Lower leg skin (tissue), 4 donors: ENCODE measurements at regions not wholly inside any gene's neighbourhood (a gene's known extent, or its start where the extent isn't known, plus 50 kb on each side); places are given as distances from the start of the nearest gene placed in this dataset.

Experiments used
- DNase-seq, 2 donors: peaks; one replicate each; pipeline ENCODE4 v3.0.0-alpha.2; 2019; ENCODE audit warnings: low spot score in 2 of 2
- H3K4me3 ChIP-seq: fragments of 200-600 bp; sonication (generic); 2 replicates; pipeline ENCODE4 v1.5.1; 2017; ENCODE audit warnings: mild to moderate bottlenecking, low read depth; ENCODE audit not compliant: poor library complexity, severe bottlenecking
- CTCF ChIP-seq, 3 donors: fragments of 450-650 bp; IDR thresholded peaks; one replicate each; pipeline ENCODE4 v1.5.1; 2016; ENCODE audit warnings: antibody characterized with exemption in 3 of 3, mild to moderate bottlenecking in 3 of 3, moderate library complexity in 2 of 3
- POLR2A ChIP-seq, 2 donors: fragments of 450-650 bp; IDR thresholded peaks; one replicate each; pipeline ENCODE4 v1.6.1; 2016 to 2017; ENCODE audit warnings: antibody characterized with exemption in 2 of 2, mild to moderate bottlenecking in 1 of 2, moderate library complexity in 1 of 2
- WGBS, 2 donors: methylation state at CpG; one replicate each; pipeline ENCODE4 v1.1.5; 2018; 5-methylcytosine and 5-hydroxymethylcytosine counted together
- intact Hi-C: fragments of 100-400 bp; cut with DNase I; formaldehyde crosslinking; loops from one replicate; pipeline ENCODE4 v1.15.0; 2023; ENCODE audit warnings: low total_unique reads

GRCh38 chr14:27013678-27014077 lies 415.8 kb upstream of the NOVA1 start:
- no peak for DNase-seq
- WGBS, 2 donors: 84 to 88% methylated on average over 4 of the region's 4 CpGs
- TF ChIP-seq POLR2A (IDR thresholded peaks at IDR 0.05) (no peak), CTCF (IDR thresholded peaks at IDR 0.05) (no peak)
- intact Hi-C loops: no loop called here
- H3K4me3 ChIP-seq: no peak overlapping the region

DNA sequence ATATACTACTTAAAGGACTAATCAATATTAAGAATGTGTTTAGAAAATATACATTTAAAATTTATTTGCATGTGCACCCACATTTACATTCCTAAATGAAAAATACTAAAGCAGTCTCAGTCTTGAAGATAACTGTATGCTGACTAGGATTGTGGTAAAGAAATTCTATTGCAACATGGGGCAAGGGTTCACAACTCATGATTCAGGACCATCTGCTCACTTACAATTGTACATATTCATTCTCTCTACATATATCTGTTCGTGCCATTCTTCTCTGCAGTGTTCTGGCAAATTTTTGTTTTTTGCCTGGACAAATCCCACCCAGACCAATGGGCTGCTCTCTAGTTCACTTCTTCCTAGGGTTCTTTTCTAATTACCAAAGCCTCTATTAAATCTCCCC lies 417.2 kb upstream of the NOVA1 start:
- no peak for DNase-seq
- intact Hi-C loops: no loop called here
- TF ChIP-seq CTCF (IDR thresholded peaks at IDR 0.05) (no peak), POLR2A (IDR thresholded peaks at IDR 0.05) (no peak)
- 80 to 85% methylated on average over 1 of the region's 1 CpG for WGBS, 2 donors
- H3K4me3 ChIP-seq: no peak overlapping the region

- no peak for DNase-seq
- 100% methylated on average over 1 of the region's 1 CpG for WGBS, 2 donors
- TF ChIP-seq POLR2A (IDR thresholded peaks at IDR 0.05) (no peak), CTCF (IDR thresholded peaks at IDR 0.05) (no peak)
- intact Hi-C loops: no loop called here
- H3K4me3 ChIP-seq: no peak overlapping the region
Observed at GRCh38 chr14:27025648-27026047, 427.8 kb upstream of the NOVA1 start.

DNA sequence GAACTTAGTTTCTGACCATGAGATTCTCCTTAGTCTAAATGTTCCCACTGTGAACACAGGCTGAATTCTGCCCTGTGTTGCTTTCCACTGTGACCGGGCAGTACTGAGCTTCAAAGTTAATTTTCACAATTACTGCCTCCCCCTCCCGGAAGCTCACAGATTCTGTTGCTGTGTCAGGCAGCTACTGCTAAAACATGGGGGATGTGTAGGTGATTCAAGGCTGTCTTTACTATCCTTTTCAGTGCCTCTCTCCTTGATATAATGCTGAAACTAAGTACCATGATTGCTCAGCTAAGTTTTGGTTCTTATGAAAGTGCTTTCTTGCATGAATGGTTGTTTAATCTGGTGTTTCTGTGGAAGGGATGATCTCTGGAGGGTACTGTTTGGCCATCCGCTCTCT lies 428.3 kb upstream of the NOVA1 start:
- TF ChIP-seq CTCF (IDR thresholded peaks at IDR 0.05) (no peak), POLR2A (IDR thresholded peaks at IDR 0.05) (no peak)
- 69 to 93% methylated on average over 3 of the region's 3 CpGs for whole genome bisulfite sequencing, 2 donors
- no peak overlapping the region for H3K4me3 ChIP-seq
- intact Hi-C loops: no loop called here
- no peak for DNase-seq

DNA sequence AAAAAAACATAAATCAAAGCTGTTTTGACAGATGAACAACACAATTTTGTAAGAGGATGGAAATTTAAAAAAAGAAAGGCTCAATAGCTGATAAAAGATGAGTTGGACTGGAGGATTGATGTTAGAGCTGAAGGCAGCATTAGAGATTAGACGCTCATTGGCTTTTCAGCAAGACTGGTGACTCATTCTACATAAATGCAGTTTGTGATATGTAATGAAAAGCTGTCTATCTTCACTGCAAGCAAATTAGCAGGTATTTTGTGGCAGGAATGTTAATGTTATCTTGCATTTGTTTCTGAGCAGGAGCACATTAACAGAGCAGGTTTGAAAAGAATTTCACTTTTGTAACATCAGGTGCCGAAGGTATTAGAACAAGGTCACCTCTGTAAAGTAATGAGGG lies 442.7 kb upstream of the NOVA1 start:
- no peak overlapping the region for H3K4me3 ChIP-seq
- no peak for DNase-seq
- intact Hi-C loops: no loop called here
- 50 to 56% methylated on average over 2 of the region's 2 CpGs for WGBS, 2 donors
- TF ChIP-seq CTCF (IDR thresholded peaks at IDR 0.05) (no peak), POLR2A (IDR thresholded peaks at IDR 0.05) (no peak)

GRCh38 chr14:27049701-27050100 lies 451.9 kb upstream of the NOVA1 start:
- TF ChIP-seq POLR2A (IDR thresholded peaks at IDR 0.05) (no peak), CTCF (IDR thresholded peaks at IDR 0.05) (no peak)
- WGBS, 2 donors: 77 to 78% methylated on average over 3 of the region's 3 CpGs
- DNase-seq: no peak

More at GRCh38 chr14:27049701-27050100, 451.9 kb upstream of the NOVA1 start:
- no peak overlapping the region for H3K4me3 ChIP-seq
- intact Hi-C loops: no loop called here
